Endothelial cell (in vitro differentiated cells): ENCODE measurements at regions not wholly inside any gene's neighbourhood (a gene's known extent, or its start where the extent isn't known, plus 50 kb on each side); places are given as distances from the start of the nearest gene placed in this dataset.

Experiments
- DNase-seq: peaks from one replicate; pipeline ENCODE4 v3.0.0; 2021; ENCODE audit warnings: low spot score
- H3K27ac Mint-ChIP-seq: one replicate; pipeline ENCODE4 v1.8.0; 2021; ENCODE audit warnings: mixed read lengths, inconsistent platforms; ENCODE audit not compliant: unreplicated experiment
- H3K27me3 Mint-ChIP-seq: one replicate; pipeline ENCODE4 v1.8.0; 2021; ENCODE audit warnings: mild to moderate bottlenecking, moderate library complexity, mixed read lengths, inconsistent platforms; ENCODE audit not compliant: unreplicated experiment
- H3K36me3 Mint-ChIP-seq: one replicate; pipeline ENCODE4 v1.8.0; 2021; ENCODE audit warnings: mild to moderate bottlenecking, low read depth, mixed read lengths, inconsistent platforms; ENCODE audit not compliant: unreplicated experiment
- H3K4me1 Mint-ChIP-seq: one replicate; pipeline ENCODE4 v1.8.0; 2021; ENCODE audit warnings: mild to moderate bottlenecking, mixed read lengths, inconsistent platforms; ENCODE audit not compliant: unreplicated experiment
- H3K4me3 Mint-ChIP-seq: one replicate; pipeline ENCODE4 v1.8.0; 2021; ENCODE audit warnings: mild to moderate bottlenecking, mixed read lengths, inconsistent platforms; ENCODE audit not compliant: unreplicated experiment
- H3K9me3 Mint-ChIP-seq: one replicate; pipeline ENCODE4 v1.8.0; 2021; ENCODE audit warnings: mixed read lengths, inconsistent platforms; ENCODE audit not compliant: unreplicated experiment
- CTCF ChIP-seq: fragments of 200-600 bp; sonication (generic); IDR thresholded peaks from one replicate; pipeline ENCODE4 v1.5.0; 2021; ENCODE audit warnings: antibody characterized with exemption; ENCODE audit not compliant: unreplicated experiment

- peaks cover 4% of the 10 kb centered on the region for H3K36me3 Mint-ChIP-seq
- H3K27me3 Mint-ChIP-seq = peaks cover 4% of the 10 kb centered on the region
- no peak for TF ChIP-seq CTCF
- H3K9me3 Mint-ChIP-seq = no peaks in the 10 kb centered on the region
- DNase-seq = no peak
- no peak overlapping the region for H3K4me3 Mint-ChIP-seq
- no peaks in the 10 kb centered on the region for H3K4me1 Mint-ChIP-seq
- no peak overlapping the region for H3K27ac Mint-ChIP-seq
Observed at GRCh38 chr3:110965976-110966375, 105.6 kb upstream of the NECTIN3 start.

- DNase-seq = no peak
- Mint-ChIP-seq H3K4me1 (no peaks in the 10 kb centered on the region), H3K36me3 (peaks cover 4% of the 10 kb centered on the region), H3K27me3 (peaks cover 4% of the 10 kb centered on the region), H3K4me3 (no peak overlapping the region), H3K27ac (no peak overlapping the region), H3K9me3 (no peaks in the 10 kb centered on the region)
- TF ChIP-seq CTCF = no peak
Observed at GRCh38 chr3:110966966-110967663, 104.5 kb upstream of the NECTIN3 start.

GRCh38 chr3:110968076-110968475, 103.5 kb upstream of the NECTIN3 start:
- TF ChIP-seq CTCF = no peak
- Mint-ChIP-seq H3K27me3 (peaks cover 4% of the 10 kb centered on the region), H3K36me3 (peaks cover 4% of the 10 kb centered on the region), H3K4me3 (no peak overlapping the region), H3K9me3 (no peaks in the 10 kb centered on the region), H3K27ac (no peak overlapping the region), H3K4me1 (no peaks in the 10 kb centered on the region)
- DNase-seq = no peak

- no peak overlapping the region for H3K27ac Mint-ChIP-seq
- H3K27me3 Mint-ChIP-seq = peaks cover 4% of the 10 kb centered on the region
- peaks cover 4% of the 10 kb centered on the region for H3K36me3 Mint-ChIP-seq
- H3K9me3 Mint-ChIP-seq = no peaks in the 10 kb centered on the region
- no peak for DNase-seq
- no peak overlapping the region for H3K4me3 Mint-ChIP-seq
- no peak for TF ChIP-seq CTCF
- no peaks in the 10 kb centered on the region for H3K4me1 Mint-ChIP-seq
Observed at GRCh38 chr3:110969229-110970211, 102.1 kb upstream of the NECTIN3 start.
